Activated naive CD4-positive, alpha-beta T cell treated with anti-CD3 and anti-CD28 coated beads for 36 hours (primary cell): ENCODE measurements at regions not wholly inside any gene's neighbourhood (a gene's known extent, or its start where the extent isn't known, plus 50 kb on each side); places are given as distances from the start of the nearest gene placed in this dataset.
"Not testable (repeated sequence)": the region's sequence is repeated elsewhere in the genome, so short reads cannot be mapped to it uniquely, and the experiment has no call there.

Experiments
- CTCF ChIA-PET: fragments of 350-600 bp; sonication (Branson Sonifier 250); formaldehyde crosslinking; loops from one replicate; lab custom pipeline; 2021; ENCODE audit warnings: antibody characterized with exemption; lab: Charles Lee
- DNase-seq: peaks from one replicate; pipeline ENCODE4 v3.0.0-alpha.2; 2020
- H3K27ac Mint-ChIP-seq: one replicate; pipeline ENCODE4 v1.8.0; 2021; ENCODE audit warnings: mild to moderate bottlenecking, mixed read lengths
- H3K27me3 Mint-ChIP-seq: one replicate; pipeline ENCODE4 v1.8.0; 2021; ENCODE audit warnings: low read depth, mixed read lengths
- H3K36me3 Mint-ChIP-seq: one replicate; pipeline ENCODE4 v1.8.0; 2021; ENCODE audit warnings: low read depth, mixed read lengths
- H3K4me1 Mint-ChIP-seq: one replicate; pipeline ENCODE4 v1.8.0; 2021; ENCODE audit warnings: low read depth, mixed read lengths
- H3K4me3 Mint-ChIP-seq: one replicate; pipeline ENCODE4 v1.8.0; 2021; ENCODE audit warnings: mild to moderate bottlenecking, moderate library complexity, mixed read lengths
- H3K9me3 Mint-ChIP-seq: one replicate; pipeline ENCODE4 v1.8.0; 2021; ENCODE audit warnings: mixed read lengths
- intact Hi-C: fragments of 100-400 bp; cut with micrococcal nuclease; formaldehyde crosslinking; loops from one replicate; pipeline ENCODE4 v1.15.1; 2023

DNA sequence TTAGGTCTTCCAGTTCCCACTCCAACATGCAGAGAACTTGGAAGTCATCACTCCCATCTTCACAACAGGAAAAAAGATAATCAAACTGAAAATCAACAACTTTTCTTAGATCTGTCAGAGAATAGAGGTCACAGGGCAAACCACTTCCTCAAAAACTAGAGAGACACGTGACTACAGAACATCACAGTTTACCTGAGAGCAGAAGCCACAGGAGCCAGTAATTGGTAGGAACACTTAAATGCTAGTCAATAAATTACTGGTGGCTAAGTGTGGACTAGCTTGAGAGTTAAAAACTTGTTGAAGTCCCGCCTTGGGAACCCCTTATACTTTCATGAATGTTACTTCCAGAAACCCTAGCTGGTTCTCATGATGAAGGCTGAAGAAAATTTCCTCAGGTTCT is 81.1 kb downstream of the THSD1 start:
- H3K27me3 Mint-ChIP-seq, H3K9me3 Mint-ChIP-seq, DNase-seq, H3K4me3 Mint-ChIP-seq, H3K36me3 Mint-ChIP-seq, H3K27ac Mint-ChIP-seq, H3K4me1 Mint-ChIP-seq, CTCF ChIA-PET, intact Hi-C loops: not testable (repeated sequence)

DNA sequence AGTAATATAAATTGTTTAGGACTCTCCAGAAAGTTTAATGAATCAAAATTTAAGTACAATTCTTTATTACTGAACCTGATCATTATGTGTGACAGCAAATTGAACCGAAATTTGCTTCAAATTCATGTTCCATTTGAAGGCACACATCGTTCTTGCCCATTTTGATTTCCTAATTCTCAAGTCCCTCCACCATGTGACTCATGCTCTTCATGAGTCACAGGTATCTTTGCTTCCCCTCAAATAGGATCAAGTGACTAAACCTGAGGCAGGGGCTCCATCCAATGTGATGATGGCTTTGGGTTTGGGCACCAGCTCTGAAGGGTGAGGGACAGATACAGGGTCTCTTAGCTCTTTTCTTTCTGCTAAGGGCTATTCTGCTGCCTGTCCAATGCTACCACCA is 86.1 kb downstream of the THSD1 start:
- no peaks in the 10 kb centered on the region for H3K9me3 Mint-ChIP-seq
- intact Hi-C loops = no loop called here
- H3K4me3 Mint-ChIP-seq = no peak overlapping the region
- no peak for DNase-seq
- H3K36me3 Mint-ChIP-seq = no peaks in the 10 kb centered on the region
- H3K27ac Mint-ChIP-seq = no peak overlapping the region
- CTCF ChIA-PET = no interaction called here
- H3K27me3 Mint-ChIP-seq = peaks cover 5% of the 10 kb centered on the region
- no peaks in the 10 kb centered on the region for H3K4me1 Mint-ChIP-seq

DNA sequence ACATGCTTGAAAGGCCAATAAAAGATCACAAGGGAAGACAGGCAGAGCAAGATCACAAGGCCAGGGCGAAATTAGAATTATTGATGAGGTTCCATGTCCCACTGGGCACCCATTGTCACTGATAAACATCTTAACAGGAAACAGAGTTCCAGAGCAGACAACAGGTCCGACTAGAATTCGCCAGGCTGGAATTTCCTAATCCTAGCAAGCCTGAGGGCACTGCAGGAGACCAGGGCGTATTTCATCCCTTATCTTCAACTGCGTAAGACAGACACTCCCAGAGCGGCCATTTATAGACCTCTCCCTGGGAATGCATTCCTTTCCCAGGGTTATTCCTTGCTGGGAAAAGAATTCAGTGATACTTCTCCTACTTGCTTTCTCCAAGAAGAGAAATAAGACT is 96.1 kb downstream of the THSD1 start:
- DNase-seq, H3K9me3 Mint-ChIP-seq, H3K4me1 Mint-ChIP-seq, H3K27me3 Mint-ChIP-seq, H3K4me3 Mint-ChIP-seq, H3K27ac Mint-ChIP-seq, H3K36me3 Mint-ChIP-seq, intact Hi-C loops, CTCF ChIA-PET: not testable (repeated sequence)

DNA sequence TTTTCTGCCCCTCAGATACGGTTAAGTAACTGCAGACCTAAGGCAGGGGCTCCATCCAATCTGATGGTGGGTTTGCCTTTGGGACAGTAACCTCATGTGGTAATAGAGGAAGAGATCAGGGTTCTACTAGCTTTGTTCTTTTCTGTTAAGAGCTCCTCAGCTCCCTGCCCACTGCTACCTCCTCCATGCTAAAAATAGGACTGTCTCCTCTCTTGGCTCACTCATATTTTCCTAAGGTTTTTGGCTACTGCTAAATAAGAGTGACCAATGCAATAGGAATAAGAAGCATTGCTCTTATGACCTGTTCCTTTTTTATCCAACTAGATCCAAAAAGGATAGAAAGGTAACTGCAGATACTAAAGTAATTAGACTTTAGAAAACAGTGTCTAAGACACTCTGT is 99.6 kb downstream of the THSD1 start:
- CTCF ChIA-PET, H3K4me1 Mint-ChIP-seq, H3K9me3 Mint-ChIP-seq, H3K27ac Mint-ChIP-seq, H3K36me3 Mint-ChIP-seq, H3K4me3 Mint-ChIP-seq, H3K27me3 Mint-ChIP-seq, DNase-seq, intact Hi-C loops: not testable (repeated sequence)

DNA sequence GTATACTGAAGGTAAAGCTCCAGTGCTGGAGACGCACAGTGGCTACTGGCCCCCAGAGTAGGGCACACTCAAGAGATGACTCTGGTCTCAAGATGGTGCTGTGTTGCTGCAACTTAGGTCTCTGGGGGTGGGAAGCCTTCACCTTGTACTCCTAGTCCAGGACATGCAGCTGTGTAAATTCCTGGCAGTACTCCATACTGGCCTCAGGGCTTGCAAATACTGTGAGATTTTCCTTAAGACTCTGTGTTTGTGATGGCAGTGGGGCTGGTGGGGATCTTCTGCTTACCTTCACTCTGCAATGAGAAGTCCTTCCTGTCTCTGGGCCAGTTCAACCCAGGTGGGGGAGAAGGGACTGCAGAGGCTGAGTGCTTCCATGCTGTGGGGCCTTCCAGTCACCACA is 102.9 kb downstream of the THSD1 start:
- H3K9me3 Mint-ChIP-seq = peaks cover 11% of the 10 kb centered on the region
- H3K36me3 Mint-ChIP-seq, H3K27ac Mint-ChIP-seq, H3K27me3 Mint-ChIP-seq, intact Hi-C loops, H3K4me3 Mint-ChIP-seq, CTCF ChIA-PET, H3K4me1 Mint-ChIP-seq, DNase-seq: not testable (repeated sequence)

DNA sequence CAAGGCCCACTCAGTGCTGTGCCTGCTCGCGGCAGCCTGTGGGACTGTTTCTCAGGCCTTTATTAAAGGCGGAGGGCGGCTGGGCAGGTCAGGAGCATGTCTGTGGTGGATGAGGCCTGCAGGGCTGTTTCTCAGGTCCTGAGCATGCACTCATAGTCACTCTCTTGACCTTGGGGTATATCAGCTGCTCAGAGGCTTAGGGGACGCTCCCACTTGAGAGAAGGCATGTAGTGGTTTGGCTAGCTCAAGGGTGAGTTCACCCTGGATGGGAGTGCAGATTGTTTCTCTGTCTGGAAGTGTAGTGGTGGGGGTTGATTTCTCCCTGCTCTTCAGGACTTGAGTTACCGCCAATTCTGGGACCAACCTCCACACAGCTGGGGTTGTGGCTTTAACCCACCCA is 103.3 kb downstream of the THSD1 start:
- H3K27ac Mint-ChIP-seq, H3K36me3 Mint-ChIP-seq, H3K4me1 Mint-ChIP-seq, intact Hi-C loops, H3K4me3 Mint-ChIP-seq, CTCF ChIA-PET, H3K27me3 Mint-ChIP-seq, DNase-seq: not testable (repeated sequence)
- H3K9me3 Mint-ChIP-seq = peaks cover 11% of the 10 kb centered on the region

DNA sequence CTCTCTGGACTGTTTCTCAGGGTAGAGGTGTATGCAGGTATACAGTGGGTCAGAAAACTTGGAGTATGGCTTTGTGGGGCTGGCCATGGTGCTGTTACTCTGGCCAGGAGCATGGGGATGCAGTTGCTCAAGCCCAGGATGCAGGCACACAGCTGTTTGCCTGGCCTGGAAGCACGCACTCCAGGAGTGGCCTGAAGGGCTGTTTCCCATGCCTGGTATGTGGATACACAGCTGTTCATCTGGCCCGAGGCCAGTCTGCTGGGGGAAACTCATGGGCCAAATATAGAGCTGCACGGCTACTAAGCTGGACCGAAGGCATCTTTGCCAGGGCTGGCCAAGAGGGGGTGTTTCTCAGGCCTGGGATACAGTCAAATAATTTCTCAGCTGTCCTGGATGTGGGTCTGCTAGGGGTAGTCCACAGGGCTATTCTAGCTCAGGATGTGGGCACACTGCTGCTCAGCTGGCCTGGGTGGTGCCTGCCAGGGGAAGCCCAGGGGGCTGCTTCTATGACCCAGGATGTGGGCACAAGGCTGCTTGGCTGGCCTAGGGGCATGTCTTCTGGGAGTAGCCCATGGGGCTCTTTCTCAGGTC is 104.1 kb downstream of the THSD1 start:
- DNase-seq, H3K27me3 Mint-ChIP-seq, CTCF ChIA-PET, intact Hi-C loops, H3K27ac Mint-ChIP-seq, H3K4me1 Mint-ChIP-seq, H3K36me3 Mint-ChIP-seq, H3K4me3 Mint-ChIP-seq: not testable (repeated sequence)
- peaks cover 11% of the 10 kb centered on the region for H3K9me3 Mint-ChIP-seq

DNA sequence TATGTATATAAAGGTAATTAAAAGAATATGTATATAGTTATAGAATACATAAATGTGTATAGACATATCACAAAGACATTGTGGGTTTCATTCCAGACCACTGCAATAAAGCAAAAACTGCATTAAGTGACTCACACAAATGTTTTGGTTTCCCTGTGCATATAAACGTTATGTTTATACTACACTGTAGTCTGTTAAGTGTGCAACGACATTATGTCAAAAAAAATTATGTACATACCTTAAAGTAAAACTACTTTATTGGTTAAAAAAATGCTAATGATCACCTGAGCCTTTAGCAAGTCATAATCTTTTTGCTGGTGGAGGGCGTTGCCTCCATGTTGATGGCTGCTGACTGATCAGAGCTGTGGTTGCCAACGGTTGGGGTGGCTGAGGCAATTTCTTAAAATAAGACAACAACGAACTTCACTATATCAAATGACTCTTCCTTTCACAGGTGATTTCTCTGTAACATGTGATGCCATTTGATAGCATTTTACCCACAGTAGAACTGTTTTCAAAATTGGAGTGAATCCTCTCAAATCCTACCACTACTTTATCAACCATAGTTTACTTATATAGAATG is 107.8 kb downstream of the THSD1 start:
- H3K36me3 Mint-ChIP-seq, H3K4me1 Mint-ChIP-seq, H3K27ac Mint-ChIP-seq, CTCF ChIA-PET, DNase-seq, H3K4me3 Mint-ChIP-seq, intact Hi-C loops, H3K27me3 Mint-ChIP-seq: not testable (repeated sequence)
- peaks cover 11% of the 10 kb centered on the region for H3K9me3 Mint-ChIP-seq

DNA sequence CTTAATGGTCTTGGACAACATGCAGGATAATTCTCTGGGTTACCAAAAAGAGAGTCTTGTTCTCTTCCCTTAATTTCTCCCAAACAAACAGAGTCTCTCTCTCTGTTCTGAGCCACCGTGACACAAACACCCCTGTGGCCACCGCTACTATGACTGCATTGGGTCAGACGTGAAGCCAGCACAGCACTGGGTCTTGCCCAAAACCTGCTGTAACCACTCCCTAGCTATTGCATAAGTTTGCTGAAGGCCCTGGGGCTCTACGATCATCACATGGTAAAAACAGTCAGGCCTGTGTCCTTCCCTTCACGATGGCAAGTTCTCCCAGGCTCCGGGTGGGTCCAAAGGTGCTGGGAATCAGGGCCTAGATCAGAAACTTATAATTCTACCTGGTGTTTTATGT is 117.1 kb downstream of the THSD1 start:
- intact Hi-C loops, H3K27ac Mint-ChIP-seq, H3K4me1 Mint-ChIP-seq, DNase-seq, H3K27me3 Mint-ChIP-seq, H3K36me3 Mint-ChIP-seq, CTCF ChIA-PET, H3K9me3 Mint-ChIP-seq, H3K4me3 Mint-ChIP-seq: not testable (repeated sequence)

DNA sequence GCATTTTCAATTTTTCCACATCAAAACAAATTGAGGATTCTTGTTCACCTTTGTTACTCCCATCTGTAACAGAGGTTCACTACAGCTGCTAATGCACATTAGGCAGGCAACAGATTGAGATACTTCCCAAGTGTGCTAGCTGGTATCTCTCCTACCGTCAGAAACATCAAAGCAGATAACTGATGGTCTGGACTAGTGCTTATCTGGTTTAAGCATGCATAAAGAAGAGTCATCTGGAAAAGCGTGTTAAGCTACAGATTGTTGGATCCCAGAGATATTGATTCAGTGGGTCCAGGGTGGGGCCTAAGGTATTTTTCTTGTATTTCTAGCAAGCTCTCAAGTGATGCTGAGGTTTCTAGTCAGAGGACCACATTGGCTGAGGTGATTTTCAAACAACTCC is 122.0 kb upstream of the NEK3 start:
- H3K36me3 Mint-ChIP-seq, intact Hi-C loops, H3K9me3 Mint-ChIP-seq, H3K27ac Mint-ChIP-seq, H3K4me3 Mint-ChIP-seq, CTCF ChIA-PET, H3K27me3 Mint-ChIP-seq, H3K4me1 Mint-ChIP-seq, DNase-seq: not testable (repeated sequence)

DNA sequence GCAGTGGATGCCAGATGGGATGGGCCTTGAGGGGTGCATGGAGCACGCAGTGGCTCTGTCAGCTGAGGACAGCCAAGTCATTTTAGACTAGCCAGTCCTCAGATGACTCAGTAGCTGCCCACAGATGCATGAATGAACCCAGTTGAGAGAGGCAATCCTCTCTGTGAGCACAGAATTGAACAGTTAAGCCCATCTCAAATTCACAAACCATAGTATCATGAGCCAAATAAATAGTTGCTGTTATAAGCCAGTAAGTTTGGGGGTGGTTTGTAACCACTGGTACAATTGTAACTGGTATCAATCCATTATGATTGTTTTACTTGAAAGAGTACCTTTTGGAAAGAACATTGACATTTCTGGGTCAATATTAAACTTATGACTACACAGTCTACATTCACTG is 120.0 kb upstream of the NEK3 start:
- H3K4me1 Mint-ChIP-seq, H3K4me3 Mint-ChIP-seq, intact Hi-C loops, CTCF ChIA-PET, H3K27ac Mint-ChIP-seq, H3K9me3 Mint-ChIP-seq, DNase-seq, H3K27me3 Mint-ChIP-seq, H3K36me3 Mint-ChIP-seq: not testable (repeated sequence)

DNA sequence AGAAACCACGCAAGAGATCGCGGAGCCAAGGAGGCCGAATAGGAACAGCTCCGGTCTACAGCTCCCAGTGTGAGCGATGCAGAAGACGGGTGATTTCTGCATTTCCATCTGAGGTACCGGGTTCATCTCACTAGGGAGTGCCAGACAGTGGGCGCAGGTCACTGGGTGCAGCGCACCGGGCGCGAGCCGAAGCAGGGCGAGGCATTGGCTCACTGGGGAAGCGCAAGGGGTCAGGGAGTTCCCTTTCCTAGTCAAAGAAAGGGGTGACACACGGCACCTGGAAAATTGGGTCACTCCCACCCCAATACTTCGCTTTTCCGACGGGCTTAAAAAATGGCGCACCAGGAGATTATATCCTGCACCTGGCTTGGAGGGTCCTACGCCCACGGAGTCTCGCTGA is 94.9 kb upstream of the NEK3 start:
- H3K27me3 Mint-ChIP-seq, H3K9me3 Mint-ChIP-seq, H3K27ac Mint-ChIP-seq, H3K36me3 Mint-ChIP-seq, H3K4me3 Mint-ChIP-seq, intact Hi-C loops, CTCF ChIA-PET, H3K4me1 Mint-ChIP-seq, DNase-seq: not testable (repeated sequence)

DNA sequence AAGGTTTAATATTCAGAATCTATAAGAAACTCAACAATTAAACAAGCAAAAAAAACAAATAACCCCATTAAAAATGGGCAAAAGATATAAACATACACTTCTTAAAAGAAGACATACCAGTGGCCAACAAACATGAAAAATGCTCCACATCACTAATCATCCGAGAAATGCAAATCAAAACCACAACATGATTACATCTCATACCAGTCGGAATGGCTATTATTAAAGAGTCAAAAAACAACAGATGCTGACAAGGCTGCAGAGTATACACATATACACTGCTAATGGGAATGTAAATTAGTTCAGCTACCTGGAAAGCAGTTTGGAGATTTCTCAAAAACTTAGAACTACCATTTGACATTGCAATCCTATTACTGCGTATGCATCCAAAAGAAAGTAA is 81.4 kb upstream of the NEK3 start:
- CTCF ChIA-PET, H3K27ac Mint-ChIP-seq, H3K4me3 Mint-ChIP-seq, H3K9me3 Mint-ChIP-seq, H3K36me3 Mint-ChIP-seq, H3K27me3 Mint-ChIP-seq, H3K4me1 Mint-ChIP-seq, intact Hi-C loops, DNase-seq: not testable (repeated sequence)
